ENCODE measurements at regions not wholly inside any gene's neighbourhood (a gene's known extent, or its start where the extent isn't known, plus 50 kb on each side); places are given as distances from the start of the nearest gene placed in this dataset.

GRCh38 chr5:8839361-8840055 lies 706.4 kb downstream of the SEMA5A start:
- TF ChIP-seq POU6F1 (CRISPR knock-in tag; IDR thresholded peaks at IDR 0.05; ENCODE audit: borderline replicate concordance, low read depth) (no peak), RARB (CRISPR knock-in tag; IDR thresholded peaks at IDR 0.05) (no peak), TSHZ2 (CRISPR knock-in tag; IDR thresholded peaks at IDR 0.05) (no peak), PPARA (CRISPR knock-in tag; IDR thresholded peaks at IDR 0.05; ENCODE audit: borderline replicate concordance) (no peak), CSDC2 (CRISPR knock-in tag; IDR thresholded peaks at IDR 0.05) (no peak)
- TF ChIP-seq, protein P1, sequence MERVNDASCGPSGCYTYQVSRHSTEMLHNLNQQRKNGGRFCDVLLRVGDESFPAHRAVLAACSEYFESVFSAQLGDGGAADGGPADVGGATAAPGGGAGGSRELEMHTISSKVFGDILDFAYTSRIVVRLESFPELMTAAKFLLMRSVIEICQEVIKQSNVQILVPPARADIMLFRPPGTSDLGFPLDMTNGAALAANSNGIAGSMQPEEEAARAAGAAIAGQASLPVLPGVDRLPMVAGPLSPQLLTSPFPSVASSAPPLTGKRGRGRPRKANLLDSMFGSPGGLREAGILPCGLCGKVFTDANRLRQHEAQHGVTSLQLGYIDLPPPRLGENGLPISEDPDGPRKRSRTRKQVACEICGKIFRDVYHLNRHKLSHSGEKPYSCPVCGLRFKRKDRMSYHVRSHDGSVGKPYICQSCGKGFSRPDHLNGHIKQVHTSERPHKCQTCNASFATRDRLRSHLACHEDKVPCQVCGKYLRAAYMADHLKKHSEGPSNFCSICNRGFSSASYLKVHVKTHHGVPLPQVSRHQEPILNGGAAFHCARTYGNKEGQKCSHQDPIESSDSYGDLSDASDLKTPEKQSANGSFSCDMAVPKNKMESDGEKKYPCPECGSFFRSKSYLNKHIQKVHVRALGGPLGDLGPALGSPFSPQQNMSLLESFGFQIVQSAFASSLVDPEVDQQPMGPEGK (CRISPR knock-in tag; IDR thresholded peaks at IDR 0.05; ENCODE audit: borderline replicate concordance), result no peak

Measured in SK-N-SH treated with all-trans-retinoic acid at 6 μM for 48 hours (cell line).